Adrenal gland (tissue), 9 donors: ENCODE measurements at regions not wholly inside any gene's neighbourhood (a gene's known extent, or its start where the extent isn't known, plus 50 kb on each side); places are given as distances from the start of the nearest gene placed in this dataset.
"Not testable (repeated sequence)": the region's sequence is repeated elsewhere in the genome, so short reads cannot be mapped to it uniquely, and the experiment has no call there.

Experiments
- DNase-seq, 7 donors: peaks; one replicate each; pipeline ENCODE4 v3.0.0-alpha.2; 2019 to 2020
- H3K27ac ChIP-seq, 5 donors: fragments of 200-600 bp; sonication (generic) in 4 of 5; 1 replicate in 3 of 5; 2 replicates in 2 of 5; pipeline versions ENCODE4 v1.5.1 to v1.8.0; 2016 to 2020; ENCODE audit warnings: mild to moderate bottlenecking in 1 of 5
- H3K27me3 ChIP-seq: fragments of 200-600 bp; 2 replicates; pipeline ENCODE4 v1.8.0; 2021
- H3K36me3 ChIP-seq, 2 donors: fragments of 200-600 bp; replicated peaks in 1 of 2; 1 replicate in 1 of 2; 2 replicates in 1 of 2; pipeline versions ENCODE4 v1.5.1 to v1.8.0; 2018 to 2022
- H3K4me1 ChIP-seq, 2 donors: fragments of 200-600 bp; replicated peaks in 1 of 2; 1 replicate in 1 of 2; 2 replicates in 1 of 2; pipeline versions ENCODE4 v1.5.1 to v1.8.0; 2018 to 2021
- H3K4me3 ChIP-seq, 4 donors: fragments of 200-600 bp; sonication (generic) in 3 of 4; one replicate each; pipeline ENCODE4 v1.5.1; 2016 to 2018
- H3K9me3 ChIP-seq, 3 donors: fragments of 200-600 bp; sonication (generic) in 1 of 3; replicated peaks in 1 of 3; 1 replicate in 2 of 3; 2 replicates in 1 of 3; pipeline versions ENCODE4 v1.5.1 to v1.8.0; 2016 to 2021
- POLR2A ChIP-seq, 2 donors: fragments of 450-650 bp; IDR thresholded peaks; one replicate each; pipeline ENCODE4 v1.6.1; 2017; ENCODE audit warnings: antibody characterized with exemption in 2 of 2, mild to moderate bottlenecking in 2 of 2, moderate library complexity in 1 of 2
- WGBS, 4 donors: extraction: QIAGEN DNeasy Blood & Tissue Kit in 2 of 4; methylation state at CpG; one replicate each; pipeline versions ENCODE4 v1.1.5 to v1.1.7; 2013 to 2017; 5-methylcytosine and 5-hydroxymethylcytosine counted together
- intact Hi-C, 2 donors: fragments of 100-400 bp; cut with DNase I; formaldehyde crosslinking; loops; one replicate each; pipeline versions ENCODE4 v1.14.1 to v1.15.0; 2022 to 2023
- TF ChIP-seq, protein P1 (sequence below), 6 experiments: fragments of 450-650 bp in 4 of 6; fragments of 200-600 bp in 2 of 6; sonication (generic) in 1 of 6; IDR thresholded peaks; 1 replicate in 5 of 6; 2 replicates in 1 of 6; pipeline versions ENCODE4 v1.5.1 to v1.8.0; 2016 to 2021; ENCODE audit warnings: antibody characterized with exemption in 6 of 6, mild to moderate bottlenecking in 2 of 6, moderate library complexity in 1 of 6
- donor health status: healthy with polysubstance abuse.
- donor health status: Bipolar disorder and iron deficiency.
- donor health status: DM: yes; HTN: yes; CAD: no.
- donor health status: DM: no; HTN: no; CAD: no.
- donor health status: DM: no; HTN: no; CAD: no.

DNA sequence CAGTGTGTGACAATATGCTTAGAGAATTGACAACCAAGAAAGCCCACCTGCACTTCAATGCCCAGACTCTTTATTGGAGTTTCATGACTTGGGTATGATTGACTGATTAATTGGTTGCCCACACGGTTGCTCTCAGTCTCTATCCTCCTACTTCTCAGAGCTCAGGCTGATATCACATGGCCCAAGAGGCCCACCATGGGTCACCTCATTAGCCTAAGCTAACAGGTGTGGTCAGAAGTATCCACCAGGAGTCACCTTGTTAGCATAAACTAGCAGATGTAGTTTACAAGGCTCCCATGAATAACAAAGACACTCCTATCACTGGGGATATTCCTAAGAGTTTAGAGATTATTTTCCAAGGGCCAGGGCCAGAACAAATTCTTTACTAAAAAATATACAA lies 120.2 kb upstream of the MBNL1 start:
- no peak for DNase-seq
- 52 to 88% (median 80%) methylated on average over 1 of the region's 1 CpG for WGBS, 4 donors
- H3K36me3 ChIP-seq = no peaks in the 10 kb centered on the region
- no peaks in the 10 kb centered on the region for H3K4me1 ChIP-seq
- intact Hi-C loops = no loop called here
- H3K27ac ChIP-seq = no peak overlapping the region
- no peaks in the 10 kb centered on the region for H3K9me3 ChIP-seq
- TF ChIP-seq, protein P1, sequence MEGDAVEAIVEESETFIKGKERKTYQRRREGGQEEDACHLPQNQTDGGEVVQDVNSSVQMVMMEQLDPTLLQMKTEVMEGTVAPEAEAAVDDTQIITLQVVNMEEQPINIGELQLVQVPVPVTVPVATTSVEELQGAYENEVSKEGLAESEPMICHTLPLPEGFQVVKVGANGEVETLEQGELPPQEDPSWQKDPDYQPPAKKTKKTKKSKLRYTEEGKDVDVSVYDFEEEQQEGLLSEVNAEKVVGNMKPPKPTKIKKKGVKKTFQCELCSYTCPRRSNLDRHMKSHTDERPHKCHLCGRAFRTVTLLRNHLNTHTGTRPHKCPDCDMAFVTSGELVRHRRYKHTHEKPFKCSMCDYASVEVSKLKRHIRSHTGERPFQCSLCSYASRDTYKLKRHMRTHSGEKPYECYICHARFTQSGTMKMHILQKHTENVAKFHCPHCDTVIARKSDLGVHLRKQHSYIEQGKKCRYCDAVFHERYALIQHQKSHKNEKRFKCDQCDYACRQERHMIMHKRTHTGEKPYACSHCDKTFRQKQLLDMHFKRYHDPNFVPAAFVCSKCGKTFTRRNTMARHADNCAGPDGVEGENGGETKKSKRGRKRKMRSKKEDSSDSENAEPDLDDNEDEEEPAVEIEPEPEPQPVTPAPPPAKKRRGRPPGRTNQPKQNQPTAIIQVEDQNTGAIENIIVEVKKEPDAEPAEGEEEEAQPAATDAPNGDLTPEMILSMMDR (IDR thresholded peaks at IDR 0.05) = no peak
- TF ChIP-seq POLR2A (IDR thresholded peaks at IDR 0.05) = no peak
- no peaks in the 10 kb centered on the region for H3K27me3 ChIP-seq
- no peak overlapping the region for H3K4me3 ChIP-seq

DNA sequence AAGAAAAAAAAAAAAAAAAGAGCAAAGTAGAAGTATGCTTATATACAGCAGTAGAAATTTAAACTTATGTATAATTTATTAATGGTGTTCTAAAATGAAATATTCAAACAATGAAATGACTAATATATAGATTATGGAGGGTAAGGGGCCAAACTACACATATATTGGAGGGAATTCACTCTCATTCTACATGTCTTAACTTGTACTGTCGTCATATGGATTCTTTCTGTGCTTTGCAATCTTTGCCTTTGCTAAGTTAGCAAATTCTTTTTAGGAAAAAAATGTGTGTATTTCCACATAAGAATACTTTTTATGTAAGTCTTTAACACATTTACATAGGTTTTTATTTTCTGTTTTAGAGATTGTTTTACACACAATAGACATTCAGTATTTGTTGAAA lies 118.9 kb upstream of the MBNL1 start:
- no peak for TF ChIP-seq POLR2A (IDR thresholded peaks at IDR 0.05)
- TF ChIP-seq, protein P1 (IDR thresholded peaks at IDR 0.05) = no peak
- no peak overlapping the region for H3K4me3 ChIP-seq
- H3K9me3 ChIP-seq = no peaks in the 10 kb centered on the region
- no peak for DNase-seq
- H3K27me3 ChIP-seq = no peaks in the 10 kb centered on the region
- H3K27ac ChIP-seq = no peak overlapping the region
- WGBS, 4 donors = 77 to 94% (median 83%) methylated on average over 1 of the region's 1 CpG
- no peaks in the 10 kb centered on the region for H3K4me1 ChIP-seq
- H3K36me3 ChIP-seq = no peaks in the 10 kb centered on the region
- intact Hi-C loops = no loop called here

DNA sequence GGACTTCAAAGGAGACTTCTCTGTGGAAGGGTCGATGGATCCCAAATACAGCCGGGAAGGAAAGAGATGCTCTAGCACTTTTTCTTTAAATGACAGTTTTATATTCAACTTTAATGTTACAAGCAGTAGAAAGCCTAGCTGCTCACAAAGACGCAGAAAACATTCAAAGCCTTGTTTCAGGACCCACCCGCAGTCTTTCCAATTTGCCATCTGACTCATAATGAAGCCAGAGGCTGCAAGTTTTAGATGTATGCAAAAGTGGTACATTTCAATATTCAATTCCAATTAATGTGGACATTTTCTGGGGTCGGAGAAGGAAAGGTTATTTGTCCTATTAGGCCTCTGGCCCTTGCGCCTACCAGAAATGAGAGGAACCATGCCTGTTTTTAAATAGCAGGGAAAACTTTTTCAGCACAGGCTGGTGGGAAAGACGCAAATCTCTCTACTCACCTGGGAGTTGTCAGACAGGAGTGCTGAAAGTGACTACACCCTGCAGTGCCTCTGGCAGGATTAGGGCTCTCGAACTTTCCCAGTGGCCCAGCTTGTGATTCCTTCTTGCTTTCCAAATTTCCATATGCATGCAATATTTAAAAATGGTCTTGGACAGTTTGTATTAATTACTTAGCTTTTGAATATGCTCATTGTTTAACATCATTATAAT lies 117.4 kb upstream of the MBNL1 start:
- 66 to 73% (median 69%) methylated on average over 8 of the region's 8 CpGs for WGBS, 4 donors
- Histone ChIP-seq H3K36me3 (no peaks in the 10 kb centered on the region), H3K9me3 (no peaks in the 10 kb centered on the region), H3K4me1 (no peaks in the 10 kb centered on the region), H3K27ac (no peak overlapping the region), H3K27me3 (no peaks in the 10 kb centered on the region), H3K4me3 (no peak overlapping the region)
- DNase-seq = no peak
- TF ChIP-seq, protein P1 (IDR thresholded peaks at IDR 0.05) = no peak
- no peak for TF ChIP-seq POLR2A (IDR thresholded peaks at IDR 0.05)
- intact Hi-C loops = no loop called here

- intact Hi-C loops, H3K4me1 ChIP-seq, H3K4me3 ChIP-seq, H3K36me3 ChIP-seq, H3K27ac ChIP-seq, H3K9me3 ChIP-seq, DNase-seq, H3K27me3 ChIP-seq: not testable (repeated sequence)
- 93 to 96% (median 96%) methylated on average over 9 to 42 of the region's 42 CpGs for WGBS, 4 donors
Observed at GRCh38 chr3:152151877-152152765, 116.6 kb upstream of the MBNL1 start.

GRCh38 chr3:152153115-152153514 lies 115.6 kb upstream of the MBNL1 start:
- 86 to 97% (median 94%) methylated on average over 5 of the region's 5 CpGs for WGBS, 4 donors
- intact Hi-C loops, H3K27ac ChIP-seq: not testable (repeated sequence)

More at GRCh38 chr3:152153115-152153514, 115.6 kb upstream of the MBNL1 start:
- not testable (repeated sequence) for H3K9me3 ChIP-seq, H3K27me3 ChIP-seq, H3K36me3 ChIP-seq, DNase-seq, H3K4me1 ChIP-seq, H3K4me3 ChIP-seq
